Activated CD8-positive, alpha-beta T cell treated with anti-CD3 and anti-CD28 coated beads for 36 hours (primary cell): ENCODE measurements at regions not wholly inside any gene's neighbourhood (a gene's known extent, or its start where the extent isn't known, plus 50 kb on each side); places are given as distances from the start of the nearest gene placed in this dataset.

ENCODE experiments used
- ATAC-seq: fragments of 200-7000 bp; cut with Tn5 transposase; one replicate; pipeline ENCODE4 v1.10.0; 2021; ENCODE audit warnings: mild to moderate bottlenecking, moderate library complexity
- CTCF ChIA-PET: fragments of 350-600 bp; sonication (Branson Sonifier 250); formaldehyde crosslinking; loops from one replicate; lab custom pipeline; 2021; ENCODE audit warnings: antibody characterized with exemption; lab: Charles Lee
- POLR2A ChIA-PET: fragments of 350-600 bp; sonication (Branson Sonifier 250); formaldehyde crosslinking; loops from one replicate; lab custom pipeline; 2021; ENCODE audit warnings: antibody characterized with exemption; lab: Charles Lee
- DNase-seq: peaks from one replicate; pipeline ENCODE4 v3.0.0-alpha.2; 2020
- H3K27ac Mint-ChIP-seq: one replicate; pipeline ENCODE4 v1.8.0; 2021; ENCODE audit warnings: mild to moderate bottlenecking, mixed read lengths
- H3K27me3 Mint-ChIP-seq: one replicate; pipeline ENCODE4 v1.8.0; 2021; ENCODE audit warnings: mixed read lengths
- H3K36me3 Mint-ChIP-seq: one replicate; pipeline ENCODE4 v1.8.0; 2021; ENCODE audit warnings: low read depth, mixed read lengths
- H3K4me1 Mint-ChIP-seq: one replicate; pipeline ENCODE4 v1.8.0; 2021; ENCODE audit warnings: low read depth, mixed read lengths
- H3K4me3 Mint-ChIP-seq: one replicate; pipeline ENCODE4 v1.8.0; 2021; ENCODE audit warnings: mild to moderate bottlenecking, moderate library complexity, mixed read lengths
- H3K9me3 Mint-ChIP-seq: one replicate; pipeline ENCODE4 v1.8.0; 2021; ENCODE audit warnings: mixed read lengths
- CTCF ChIP-seq: fragments of 200-600 bp; IDR thresholded peaks from one replicate; pipeline ENCODE4 v1.8.0; 2022; ENCODE audit warnings: antibody characterized with exemption, mild to moderate bottlenecking
- intact Hi-C: fragments of 100-400 bp; cut with micrococcal nuclease; formaldehyde crosslinking; loops from one replicate; pipeline ENCODE4 v1.10.0; 2022

- ATAC-seq: no peak
These were observed 343.8 kb upstream of the MMS22L start for GRCh38 chr6:97626671-97627441.

GRCh38 chr6:97629180-97629579 lies 346.2 kb upstream of the MMS22L start:
- no peak for TF ChIP-seq CTCF
- no peak overlapping the region for H3K4me3 Mint-ChIP-seq
- no peaks in the 10 kb centered on the region for H3K27me3 Mint-ChIP-seq
- H3K36me3 Mint-ChIP-seq: no peaks in the 10 kb centered on the region
- CTCF ChIA-PET: no interaction called here
- H3K9me3 Mint-ChIP-seq: no peaks in the 10 kb centered on the region
- DNase-seq: no peak
- H3K4me1 Mint-ChIP-seq: no peaks in the 10 kb centered on the region
- no peak overlapping the region for H3K27ac Mint-ChIP-seq
- intact Hi-C loops: no loop called here
- ATAC-seq: no peak
- POLR2A ChIA-PET: no interaction called here

More at GRCh38 chr6:97626671-97627441, 343.8 kb upstream of the MMS22L start:
- intact Hi-C loops: no loop called here
- Mint-ChIP-seq H3K9me3 (no peaks in the 10 kb centered on the region), H3K27me3 (no peaks in the 10 kb centered on the region), H3K27ac (no peak overlapping the region), H3K4me3 (no peak overlapping the region), H3K4me1 (no peaks in the 10 kb centered on the region), H3K36me3 (no peaks in the 10 kb centered on the region)
- DNase-seq: no peak
- POLR2A ChIA-PET: no interaction called here
- CTCF ChIA-PET: no interaction called here
- no peak for TF ChIP-seq CTCF

GRCh38 chr6:97630604-97631003 lies 347.6 kb upstream of the MMS22L start:
- TF ChIP-seq CTCF: no peak
- no peak for ATAC-seq
- Mint-ChIP-seq H3K4me3 (no peak overlapping the region), H3K27ac (no peak overlapping the region), H3K27me3 (no peaks in the 10 kb centered on the region), H3K4me1 (no peaks in the 10 kb centered on the region), H3K36me3 (no peaks in the 10 kb centered on the region), H3K9me3 (no peaks in the 10 kb centered on the region)
- intact Hi-C loops: no loop called here
- ChIA-PET CTCF (no interaction called here), POLR2A (no interaction called here)
- DNase-seq: no peak

- no peaks in the 10 kb centered on the region for H3K36me3 Mint-ChIP-seq
- H3K9me3 Mint-ChIP-seq: peaks cover 5% of the 10 kb centered on the region
- H3K4me3 Mint-ChIP-seq: no peak overlapping the region
- CTCF ChIA-PET: no interaction called here
- no peak for ATAC-seq
- no peak for TF ChIP-seq CTCF
- no peak overlapping the region for H3K27ac Mint-ChIP-seq
- no peaks in the 10 kb centered on the region for H3K27me3 Mint-ChIP-seq
- no peak for DNase-seq
- POLR2A ChIA-PET: no interaction called here
- no peaks in the 10 kb centered on the region for H3K4me1 Mint-ChIP-seq
- intact Hi-C loops: no loop called here
These were observed 349.3 kb upstream of the MMS22L start for GRCh38 chr6:97632341-97632740.

- POLR2A ChIA-PET: no interaction called here
- intact Hi-C loops: no loop called here
- H3K27ac Mint-ChIP-seq: no peak overlapping the region
- H3K27me3 Mint-ChIP-seq: no peaks in the 10 kb centered on the region
- no peak for DNase-seq
- no peak for TF ChIP-seq CTCF
- no peak for ATAC-seq
- no peak overlapping the region for H3K4me3 Mint-ChIP-seq
- no peaks in the 10 kb centered on the region for H3K36me3 Mint-ChIP-seq
- no peaks in the 10 kb centered on the region for H3K4me1 Mint-ChIP-seq
- CTCF ChIA-PET: no interaction called here
- peaks cover 5% of the 10 kb centered on the region for H3K9me3 Mint-ChIP-seq
These were observed 356.7 kb upstream of the MMS22L start for GRCh38 chr6:97639702-97640101.
